ENCODE measurements at regions not wholly inside any gene's neighbourhood (a gene's known extent, or its start where the extent isn't known, plus 50 kb on each side); places are given as distances from the start of the nearest gene placed in this dataset.

DNA sequence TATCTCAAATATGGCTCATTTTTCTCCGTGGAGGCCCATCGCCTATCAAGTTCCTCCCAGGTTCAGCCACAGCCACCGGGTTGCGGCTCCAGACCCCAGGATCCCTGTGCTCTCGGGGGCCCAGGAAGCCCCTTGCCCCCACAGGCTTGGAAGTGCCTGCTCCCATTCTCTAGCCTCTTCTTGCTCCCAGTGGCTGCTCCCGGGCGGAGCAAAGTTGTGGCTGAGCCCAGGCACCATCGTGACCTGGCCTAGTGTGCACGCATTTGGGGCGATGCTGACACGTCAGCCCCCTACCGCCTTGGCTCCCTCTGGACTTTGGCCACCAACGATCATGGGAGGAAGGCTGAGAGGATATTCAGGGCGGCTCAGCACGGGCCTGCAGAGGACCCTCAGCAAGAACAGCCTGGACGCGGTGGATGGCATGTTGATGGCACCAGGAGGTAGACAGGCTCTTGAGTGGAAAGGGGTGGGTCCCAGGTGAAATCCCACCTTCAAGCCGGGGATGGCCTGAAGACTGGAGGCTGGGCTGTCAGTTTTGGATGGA lies 419.4 kb upstream of the AGA start:
- intact Hi-C loops (cut with DNase I), result no loop called here
- Histone ChIP-seq H3K27ac (no peak overlapping the region), H3K9me3 (no peaks in the 10 kb centered on the region), H3K27me3 (no peaks in the 10 kb centered on the region), H3K4me3 (no peak overlapping the region), H3K36me3 (replicated peaks in 1 of 2; ENCODE audit: insufficient read depth in 1 of 2, low read depth in 2 of 2) (no peaks in the 10 kb centered on the region), H3K4me1 (no peaks in the 10 kb centered on the region)
- DNase-seq (no peak), ATAC-seq (no peak)
- TF ChIP-seq CTCF (IDR thresholded peaks at IDR 0.05) (no peak), POLR2A (IDR thresholded peaks at IDR 0.05) (no peak)
- WGBS, 2 donors, result 89 to 92% methylated on average over 18 of the region's 18 CpGs

DNA sequence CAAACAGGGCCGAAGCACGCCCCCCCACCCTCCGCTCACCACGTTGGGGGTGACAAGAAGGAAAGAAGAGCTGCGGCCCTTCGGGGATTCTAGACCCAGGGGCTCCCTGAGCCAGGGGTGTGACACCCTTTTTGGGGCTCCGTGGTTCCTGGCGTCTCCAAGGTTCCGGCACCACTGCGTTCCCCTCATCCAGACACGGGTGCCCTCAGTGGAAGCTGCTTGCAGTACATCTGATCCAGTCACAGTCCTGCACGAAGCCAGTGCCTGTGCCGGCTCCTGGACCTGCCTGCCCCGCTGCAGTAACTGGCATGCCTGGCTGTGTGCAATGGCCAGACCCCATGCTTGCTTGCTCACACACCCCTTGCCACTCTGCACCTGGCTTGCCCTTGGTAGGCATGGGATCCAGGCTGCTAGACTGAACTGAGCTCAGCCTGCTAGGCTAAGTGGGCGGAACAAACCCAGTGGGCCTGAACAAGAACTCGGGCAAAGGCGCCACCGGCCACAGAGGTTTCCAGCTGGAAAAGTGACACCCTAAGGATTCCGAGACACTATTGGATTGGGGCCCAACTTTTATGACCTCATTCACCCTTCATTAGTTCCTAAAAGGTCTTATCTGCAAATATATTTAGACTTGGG lies 420.4 kb upstream of the AGA start:
- intact Hi-C loops (cut with DNase I), result no loop called here
- DNase-seq (no peak), ATAC-seq (no peak)
- H3K27me3 ChIP-seq, result no peaks in the 10 kb centered on the region
- TF ChIP-seq CTCF (IDR thresholded peaks at IDR 0.05) (no peak), POLR2A (IDR thresholded peaks at IDR 0.05) (no peak)
- H3K4me3 ChIP-seq, result no peak overlapping the region
- 83 to 91% methylated on average over 6 to 19 of the region's 19 CpGs for WGBS, 2 donors
- H3K27ac ChIP-seq, result no peak overlapping the region
- no peaks in the 10 kb centered on the region for H3K9me3 ChIP-seq
- no peaks in the 10 kb centered on the region for H3K36me3 ChIP-seq (replicated peaks in 1 of 2; ENCODE audit: insufficient read depth in 1 of 2, low read depth in 2 of 2)
- H3K4me1 ChIP-seq, result no peaks in the 10 kb centered on the region

GRCh38 chr4:177879851-177880250 lies 437.6 kb upstream of the AGA start:
- WGBS, 2 donors, result 34 to 36% methylated on average over 3 of the region's 3 CpGs
- Histone ChIP-seq H3K4me1 (no peaks in the 10 kb centered on the region), H3K36me3 (replicated peaks in 1 of 2; ENCODE audit: insufficient read depth in 1 of 2, low read depth in 2 of 2) (no peaks in the 10 kb centered on the region), H3K27me3 (no peaks in the 10 kb centered on the region), H3K4me3 (no peak overlapping the region), H3K9me3 (no peaks in the 10 kb centered on the region), H3K27ac (no peak overlapping the region)
- TF ChIP-seq POLR2A (IDR thresholded peaks at IDR 0.05) (no peak), CTCF (IDR thresholded peaks at IDR 0.05) (no peak)
- intact Hi-C loops (cut with DNase I), result no loop called here
- ATAC-seq, result no peak
- DNase-seq, result no peak

- no peaks in the 10 kb centered on the region for H3K27me3 ChIP-seq
- no peak for DNase-seq
- no peaks in the 10 kb centered on the region for H3K36me3 ChIP-seq (replicated peaks in 1 of 2; ENCODE audit: insufficient read depth in 1 of 2, low read depth in 2 of 2)
- no peaks in the 10 kb centered on the region for H3K4me1 ChIP-seq
- H3K9me3 ChIP-seq, result no peaks in the 10 kb centered on the region
- no peak for TF ChIP-seq CTCF (IDR thresholded peaks at IDR 0.05)
- no peak for TF ChIP-seq POLR2A (IDR thresholded peaks at IDR 0.05)
- no peak overlapping the region for H3K4me3 ChIP-seq
- H3K27ac ChIP-seq, result no peak overlapping the region
- intact Hi-C loops (cut with DNase I), result no loop called here
- ATAC-seq, result no peak
Observed at GRCh38 chr4:177895136-177895535, 452.9 kb upstream of the AGA start.

GRCh38 chr4:177901786-177902185 lies 459.5 kb upstream of the AGA start:
- ATAC-seq (no peak), DNase-seq (no peak)
- TF ChIP-seq CTCF (IDR thresholded peaks at IDR 0.05) (no peak), POLR2A (IDR thresholded peaks at IDR 0.05) (no peak)
- no peaks in the 10 kb centered on the region for H3K36me3 ChIP-seq (replicated peaks in 1 of 2; ENCODE audit: insufficient read depth in 1 of 2, low read depth in 2 of 2)
- no peaks in the 10 kb centered on the region for H3K4me1 ChIP-seq
- H3K27ac ChIP-seq, result no peak overlapping the region
- intact Hi-C loops (cut with DNase I), result no loop called here
- H3K4me3 ChIP-seq, result no peak overlapping the region
- H3K27me3 ChIP-seq, result no peaks in the 10 kb centered on the region
- no peaks in the 10 kb centered on the region for H3K9me3 ChIP-seq
